ENCODE measurements at regions not wholly inside any gene's neighbourhood (a gene's known extent, or its start where the extent isn't known, plus 50 kb on each side); places are given as distances from the start of the nearest gene placed in this dataset.

GRCh38 chr13:30107121-30107520 lies 200.2 kb downstream of the KATNAL1 start:
- Histone ChIP-seq H3K79me2 (ENCODE audit: insufficient read depth) (no peaks in the 10 kb centered on the region), H3K36me3 (replicated peaks in 1 of 2; ENCODE audit: control insufficient read depth in 1 of 2, insufficient read depth in 2 of 2, low read length in 1 of 2) (no peaks in the 10 kb centered on the region), H3K4me1 (ENCODE audit: control insufficient read depth in 1 of 2, insufficient read depth in 2 of 2, low read depth in 1 of 2, low read length in 1 of 2) (peaks cover 0 to 14% of the 10 kb centered on the region in 2 experiments; a peak in 2 of 4 replicates), H4K20me1 (ENCODE audit: insufficient read depth) (no peaks in the 10 kb centered on the region), H2AFZ (ENCODE audit: low read depth) (peak overlapping the region; percentile 50; the same call in 1 of the 2 replicates), H3K9me2 (no peaks in the 10 kb centered on the region), H3F3A (replicated peaks; ENCODE audit: insufficient read depth) (no peaks in the 10 kb centered on the region), H3K4me2 (no peak overlapping the region), H3K27me3 (ENCODE audit: insufficient read depth) (no peaks in the 10 kb centered on the region), H3K9me3 (no peaks in the 10 kb centered on the region), H3K4me3 (ENCODE audit: low read depth in 2 of 2, low read length in 1 of 2) (no peak overlapping the region), H3K9ac (no peak overlapping the region), H3K27ac (ENCODE audit: low read depth in 2 of 2, low read length in 1 of 2) (no peak overlapping the region)
- WGBS (ENCODE audit: low lambda C conversion rate) = 84% methylated on average over 3 of the region's 6 CpGs
- no peak for TF ChIP-seq FOXJ3 (CRISPR knock-in tag; IDR thresholded peaks at IDR 0.05)
- TF ChIP-seq TCF12 (IDR thresholded peaks at IDR 0.05) = no peak
- no peak for DNase-seq
- CTCF ChIA-PET = interaction anchor here (4.6 kb wide), 1 partner anchor 7 kb away, joined by 33 read pairs; no protein-coding TSS in a partner anchor
- POLR2A ChIA-PET = interaction anchor here (0.6 kb wide), 1 partner anchor 257 kb away, joined by 3 read pairs; the partner anchor contains the start of gene UBL3

GRCh38 chr13:30105381-30105780 lies 202.0 kb downstream of the KATNAL1 start:
- H3K27me3 ChIP-seq (ENCODE audit: insufficient read depth) = no peaks in the 10 kb centered on the region
- TF ChIP-seq TCF12 (IDR thresholded peaks at IDR 0.05) = no peak
- no peak for TF ChIP-seq NFIC (IDR thresholded peaks at IDR 0.05; ENCODE audit: borderline replicate concordance)
- 0 out of 2 replicates have a peak, but pooled peaks have one; percentile 11 for TF ChIP-seq RAD21 (IDR thresholded peaks at IDR 0.05; ENCODE audit: low read length)
- no peak for TF ChIP-seq EP300 (IDR thresholded peaks at IDR 0.05; ENCODE audit: borderline replicate concordance in 1 of 2, low read depth in 1 of 2, low read length in 1 of 2)
- no peak for TF ChIP-seq SMC3 (IDR thresholded peaks at IDR 0.05; ENCODE audit: low read depth, low read length)
- WGBS (ENCODE audit: low lambda C conversion rate) = 89% methylated on average over 8 of the region's 8 CpGs
- ChIA-PET CTCF (interaction anchor here (0.9 to 4.6 kb wide), 6 partner anchors 8 to 598 kb away, joined by 3 to 33 read pairs (median 6); no protein-coding TSS in a partner anchor), POLR2A (no interaction called here)
- H3K9me3 ChIP-seq = no peaks in the 10 kb centered on the region
- H3K9ac ChIP-seq = no peak overlapping the region
- no peaks in the 10 kb centered on the region for H3F3A ChIP-seq (replicated peaks; ENCODE audit: insufficient read depth)
- DNase-seq = no peak
- H3K4me3 ChIP-seq (ENCODE audit: low read depth in 2 of 2, low read length in 1 of 2) = no peak overlapping the region
- no peaks in the 10 kb centered on the region for H4K20me1 ChIP-seq (ENCODE audit: insufficient read depth)
- H3K36me3 ChIP-seq (replicated peaks in 1 of 2; ENCODE audit: control insufficient read depth in 1 of 2, insufficient read depth in 2 of 2, low read length in 1 of 2) = no peaks in the 10 kb centered on the region
- H3K4me1 ChIP-seq (ENCODE audit: control insufficient read depth in 1 of 2, insufficient read depth in 2 of 2, low read depth in 1 of 2, low read length in 1 of 2) = peaks cover 0 to 12% of the 10 kb centered on the region in 2 experiments; a peak in 2 of 4 replicates
- H3K27ac ChIP-seq (ENCODE audit: low read depth in 2 of 2, low read length in 1 of 2) = no peak overlapping the region
- H3K9me2 ChIP-seq = no peaks in the 10 kb centered on the region
- H2AFZ ChIP-seq (ENCODE audit: low read depth) = no peak overlapping the region
- H3K79me2 ChIP-seq (ENCODE audit: insufficient read depth) = no peaks in the 10 kb centered on the region
- no peak overlapping the region for H3K4me2 ChIP-seq

DNA sequence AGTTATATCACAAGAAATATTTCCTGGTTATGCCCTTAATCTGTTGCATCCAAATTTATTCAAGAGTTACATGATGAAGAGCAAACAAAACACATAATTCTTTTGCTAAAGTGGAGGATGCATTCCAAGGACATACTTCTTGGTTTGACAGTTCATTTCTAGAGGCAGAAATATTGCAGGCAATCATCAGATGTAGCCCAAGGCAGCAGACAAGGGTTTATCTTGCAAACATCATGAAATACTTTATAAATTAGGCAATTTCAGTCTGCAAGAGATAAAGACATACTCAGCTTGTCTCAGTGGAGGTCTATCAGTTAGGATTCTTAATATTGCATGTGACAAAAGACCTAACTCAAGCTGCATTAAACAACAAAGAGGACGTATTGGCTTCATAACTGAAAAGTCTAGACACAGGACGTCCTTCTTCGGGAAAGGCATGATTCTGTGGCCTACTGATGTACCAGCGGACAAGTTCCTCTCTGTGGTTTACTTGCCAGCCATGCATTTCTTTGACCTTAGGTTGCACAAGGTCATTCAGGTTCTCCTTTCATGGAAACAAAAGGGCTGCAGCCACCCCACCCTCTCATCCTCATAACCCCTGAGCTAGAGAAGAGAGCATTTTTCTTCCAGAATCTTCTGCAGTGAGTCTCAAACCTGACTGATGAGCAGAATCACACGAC lies 204.1 kb downstream of the KATNAL1 start:
- CTCF ChIA-PET = interaction anchor here (1.1 to 4.6 kb wide), 3 partner anchors 10 to 595 kb away, joined by 3 to 33 read pairs (median 15); no protein-coding TSS in a partner anchor

More for the DNA sequence above, 204.1 kb downstream of the KATNAL1 start:
- Histone ChIP-seq H3K9me2 (no peaks in the 10 kb centered on the region), H3K36me3 (replicated peaks in 1 of 2; ENCODE audit: control insufficient read depth in 1 of 2, insufficient read depth in 2 of 2, low read length in 1 of 2) (no peaks in the 10 kb centered on the region), H3K4me1 (ENCODE audit: control insufficient read depth in 1 of 2, insufficient read depth in 2 of 2, low read depth in 1 of 2, low read length in 1 of 2) (peaks cover 0 to under 1% of the 10 kb centered on the region in 2 experiments; a peak in 2 of 4 replicates), H3F3A (replicated peaks; ENCODE audit: insufficient read depth) (no peaks in the 10 kb centered on the region), H4K20me1 (ENCODE audit: insufficient read depth) (no peaks in the 10 kb centered on the region), H3K79me2 (ENCODE audit: insufficient read depth) (no peaks in the 10 kb centered on the region), H3K4me3 (ENCODE audit: low read depth in 2 of 2, low read length in 1 of 2) (no peak overlapping the region), H3K9me3 (no peaks in the 10 kb centered on the region), H3K4me2 (no peak overlapping the region), H2AFZ (ENCODE audit: low read depth) (no peak overlapping the region), H3K27ac (ENCODE audit: low read depth in 2 of 2, low read length in 1 of 2) (no peak overlapping the region), H3K9ac (no peak overlapping the region), H3K27me3 (ENCODE audit: insufficient read depth) (no peaks in the 10 kb centered on the region)
- POLR2A ChIA-PET = no interaction called here
- TF ChIP-seq RCOR1 (IDR thresholded peaks at IDR 0.05; ENCODE audit: low read length) (no peak), NFIC (IDR thresholded peaks at IDR 0.05; ENCODE audit: borderline replicate concordance) (no peak), CHD2 (IDR thresholded peaks at IDR 0.05; ENCODE audit: low read length, partially characterized antibody) (no peak), TCF12 (IDR thresholded peaks at IDR 0.05) (peak; percentile 47), EP300 (IDR thresholded peaks at IDR 0.05; ENCODE audit: borderline replicate concordance in 1 of 2, low read depth in 1 of 2, low read length in 1 of 2) (peak in 1 of 2 experiments; percentile 19; a peak in 1 of 4 replicates), GATA2 (CRISPR knock-in tag; IDR thresholded peaks at IDR 0.05) (no peak), JUND (IDR thresholded peaks at IDR 0.05) (0 out of 2 replicates have a peak, but pooled peaks have one; percentile 15), RAD21 (IDR thresholded peaks at IDR 0.05; ENCODE audit: low read length) (no peak)
- TF ChIP-seq, protein P1, sequence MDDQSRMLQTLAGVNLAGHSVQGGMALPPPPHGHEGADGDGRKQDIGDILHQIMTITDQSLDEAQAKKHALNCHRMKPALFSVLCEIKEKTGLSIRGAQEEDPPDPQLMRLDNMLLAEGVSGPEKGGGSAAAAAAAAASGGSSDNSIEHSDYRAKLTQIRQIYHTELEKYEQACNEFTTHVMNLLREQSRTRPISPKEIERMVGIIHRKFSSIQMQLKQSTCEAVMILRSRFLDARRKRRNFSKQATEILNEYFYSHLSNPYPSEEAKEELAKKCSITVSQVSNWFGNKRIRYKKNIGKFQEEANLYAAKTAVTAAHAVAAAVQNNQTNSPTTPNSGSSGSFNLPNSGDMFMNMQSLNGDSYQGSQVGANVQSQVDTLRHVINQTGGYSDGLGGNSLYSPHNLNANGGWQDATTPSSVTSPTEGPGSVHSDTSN (IDR thresholded peaks at IDR 0.05) = peak; percentile 40; the same call in 1 of the 2 replicates
- 59% methylated on average over 5 of the region's 5 CpGs for WGBS (ENCODE audit: low lambda C conversion rate)
- no peak for DNase-seq

Measured in SK-N-SH (cell line).